ENCODE measurements at regions not wholly inside any gene's neighbourhood (a gene's known extent, or its start where the extent isn't known, plus 50 kb on each side); places are given as distances from the start of the nearest gene placed in this dataset.

- intact Hi-C loops (cut with micrococcal nuclease; ENCODE audit: unreplicated experiment) = no loop called here
- Histone ChIP-seq H3K4me3 (ENCODE audit: low read depth, low read length, poor library complexity, severe bottlenecking) (no peak overlapping the region), H3K27ac (ENCODE audit: low read depth, low read length, poor library complexity, severe bottlenecking) (no peak overlapping the region), H3K4me1 (ENCODE audit: insufficient read depth, low read length, poor library complexity, severe bottlenecking) (no peaks in the 10 kb centered on the region), H3K36me3 (ENCODE audit: insufficient read depth, low read length, poor library complexity, severe bottlenecking) (no peaks in the 10 kb centered on the region), H3K27me3 (replicated peaks; ENCODE audit: insufficient read depth, low read depth, low read length, poor library complexity) (peaks cover 2% of the 10 kb centered on the region), H3K9me3 (ENCODE audit: low read depth, low read length, poor library complexity, severe bottlenecking) (no peaks in the 10 kb centered on the region)
- CTCF ChIA-PET = no interaction called here
- POLR2A ChIA-PET (ENCODE audit: low non-redundant PET) = no interaction called here
- no peak for TF ChIP-seq CTCF (conservative IDR thresholded peaks at IDR 0.05; ENCODE audit: low read depth, low read length)
- TF ChIP-seq EZH2 (IDR thresholded peaks at IDR 0.05; ENCODE audit: borderline replicate concordance, low read depth, low read length, poor library complexity, severe bottlenecking) = no peak
- no peak for DNase-seq (ENCODE audit: low spot score)
- no TSS peak for BruUV-seq (replicated peaks)
These were observed 136.0 kb upstream of the THBS1 start for GRCh38 chr15:39444735-39445470.

DNA sequence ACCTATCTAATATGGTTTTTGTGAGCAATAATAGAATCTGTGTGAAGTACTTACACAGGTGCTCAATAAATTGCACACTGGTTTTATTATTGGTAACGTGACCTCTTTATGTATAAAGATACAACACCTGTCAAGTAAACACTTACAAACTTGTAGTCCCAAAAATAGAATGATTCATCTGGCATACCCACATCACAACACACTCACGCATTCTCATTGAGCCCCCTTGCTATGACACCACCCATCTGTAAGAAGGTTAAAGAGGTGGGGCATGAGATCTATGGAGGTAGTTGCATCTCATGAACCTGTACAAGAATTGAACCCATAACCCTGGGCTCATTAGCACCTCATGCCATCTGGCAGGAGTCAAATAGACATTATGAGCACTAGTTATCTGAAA is 134.9 kb upstream of the THBS1 start:
- BruUV-seq (replicated peaks) = no TSS peak
- H3K27me3 ChIP-seq (replicated peaks; ENCODE audit: insufficient read depth, low read depth, low read length, poor library complexity) = no peaks in the 10 kb centered on the region
- H3K36me3 ChIP-seq (ENCODE audit: insufficient read depth, low read length, poor library complexity, severe bottlenecking) = no peaks in the 10 kb centered on the region
- no peak overlapping the region for H3K4me3 ChIP-seq (ENCODE audit: low read depth, low read length, poor library complexity, severe bottlenecking)
- intact Hi-C loops (cut with micrococcal nuclease; ENCODE audit: unreplicated experiment) = no loop called here
- TF ChIP-seq CTCF (conservative IDR thresholded peaks at IDR 0.05; ENCODE audit: low read depth, low read length) (no peak), EZH2 (IDR thresholded peaks at IDR 0.05; ENCODE audit: borderline replicate concordance, low read depth, low read length, poor library complexity, severe bottlenecking) (no peak)
- H3K9me3 ChIP-seq (ENCODE audit: low read depth, low read length, poor library complexity, severe bottlenecking) = no peaks in the 10 kb centered on the region
- no peaks in the 10 kb centered on the region for H3K4me1 ChIP-seq (ENCODE audit: insufficient read depth, low read length, poor library complexity, severe bottlenecking)
- H3K27ac ChIP-seq (ENCODE audit: low read depth, low read length, poor library complexity, severe bottlenecking) = no peak overlapping the region
- DNase-seq (ENCODE audit: low spot score) = no peak
- CTCF ChIA-PET = no interaction called here
- POLR2A ChIA-PET (ENCODE audit: low non-redundant PET) = no interaction called here

DNA sequence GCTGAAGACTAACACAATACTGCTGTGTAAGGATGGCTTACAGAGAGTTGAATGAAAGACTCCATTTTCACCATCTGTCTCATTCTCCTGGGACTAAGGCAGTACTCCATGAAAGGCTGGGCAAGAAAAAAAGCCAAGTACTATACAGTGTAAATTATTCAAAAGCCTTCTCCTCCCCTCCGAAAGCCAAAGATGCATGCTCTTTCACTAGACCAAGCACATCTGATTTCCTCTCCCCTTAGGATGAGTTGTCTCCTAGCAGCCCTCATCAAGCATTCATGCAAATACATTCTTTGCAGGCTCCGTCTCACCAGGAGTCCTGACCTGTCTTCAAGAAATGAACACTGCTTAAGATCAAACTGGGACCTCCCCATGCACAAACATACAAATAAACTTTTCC is 133.5 kb upstream of the THBS1 start:
- no peaks in the 10 kb centered on the region for H3K4me1 ChIP-seq (ENCODE audit: insufficient read depth, low read length, poor library complexity, severe bottlenecking)
- no peak for TF ChIP-seq CTCF (conservative IDR thresholded peaks at IDR 0.05; ENCODE audit: low read depth, low read length)
- no peak for TF ChIP-seq EZH2 (IDR thresholded peaks at IDR 0.05; ENCODE audit: borderline replicate concordance, low read depth, low read length, poor library complexity, severe bottlenecking)
- H3K27me3 ChIP-seq (replicated peaks; ENCODE audit: insufficient read depth, low read depth, low read length, poor library complexity) = no peaks in the 10 kb centered on the region
- H3K36me3 ChIP-seq (ENCODE audit: insufficient read depth, low read length, poor library complexity, severe bottlenecking) = no peaks in the 10 kb centered on the region
- POLR2A ChIA-PET (ENCODE audit: low non-redundant PET) = no interaction called here
- no peak overlapping the region for H3K27ac ChIP-seq (ENCODE audit: low read depth, low read length, poor library complexity, severe bottlenecking)
- H3K4me3 ChIP-seq (ENCODE audit: low read depth, low read length, poor library complexity, severe bottlenecking) = no peak overlapping the region
- CTCF ChIA-PET = no interaction called here
- DNase-seq (ENCODE audit: low spot score) = no peak
- intact Hi-C loops (cut with micrococcal nuclease; ENCODE audit: unreplicated experiment) = no loop called here
- H3K9me3 ChIP-seq (ENCODE audit: low read depth, low read length, poor library complexity, severe bottlenecking) = no peaks in the 10 kb centered on the region
- no TSS peak for BruUV-seq (replicated peaks)
